ENCODE measurements at regions not wholly inside any gene's neighbourhood (a gene's known extent, or its start where the extent isn't known, plus 50 kb on each side); places are given as distances from the start of the nearest gene placed in this dataset.

DNA sequence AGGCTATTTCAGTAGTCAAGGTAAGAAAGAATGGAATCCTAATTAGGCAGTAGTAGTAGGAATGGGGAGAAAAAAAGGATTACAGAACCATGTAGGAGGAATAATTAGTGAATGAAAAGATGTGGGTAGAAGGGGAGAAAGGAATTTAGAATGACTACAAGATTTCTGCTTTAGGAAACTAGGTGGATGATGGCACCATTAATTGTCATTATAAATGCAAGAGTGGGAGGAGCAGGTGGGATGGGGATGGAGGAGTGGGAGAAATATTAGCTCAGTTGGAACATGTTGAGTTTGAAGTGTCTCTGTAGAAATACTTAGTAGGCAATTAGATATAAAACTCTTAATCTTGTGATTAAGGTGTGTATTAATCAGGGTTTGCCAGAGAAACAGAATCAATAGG, 50.0 kb upstream of the C21orf91 start:
- Histone ChIP-seq H3K4me3 (ENCODE audit: extremely low read depth in 1 of 4, insufficient read depth in 2 of 4, low read depth in 3 of 4, low read length in 4 of 4) (no peak overlapping the region), H3K18ac (ENCODE audit: extremely low read depth, low read length) (no peak overlapping the region), H2BK15ac (ENCODE audit: low read length) (no peak overlapping the region), H3K4me2 (ENCODE audit: insufficient read depth in 1 of 2, low read depth in 2 of 2, low read length in 2 of 2) (no peak overlapping the region), H4K5ac (ENCODE audit: insufficient read length, low read depth, low read length) (no peak overlapping the region), H4K91ac (replicated peaks; ENCODE audit: insufficient read length, low read length) (no peak overlapping the region), H3K4ac (replicated peaks; ENCODE audit: insufficient read length, low read depth, low read length) (no peak overlapping the region), H3K27ac (ENCODE audit: low read depth, low read length) (no peak overlapping the region), H4K20me1 (replicated peaks in 1 of 2; ENCODE audit: control insufficient read depth in 1 of 2, insufficient read depth in 2 of 2, low read length in 2 of 2) (no peaks in the 10 kb centered on the region), H2AFZ (ENCODE audit: low read length) (no peak overlapping the region), H4K8ac (ENCODE audit: extremely low read depth, insufficient read depth, low read length) (no peak overlapping the region), H3K23me2 (ENCODE audit: low read depth, low read length) (no peaks in the 10 kb centered on the region), H3K9ac (replicated peaks in 1 of 4; ENCODE audit: extremely low read depth in 1 of 4, low read depth in 3 of 4, low read length in 3 of 4) (no peak overlapping the region), H3K79me2 (ENCODE audit: control insufficient read depth in 1 of 2, insufficient read depth in 2 of 2, low read length in 2 of 2) (no peaks in the 10 kb centered on the region), H3K79me1 (ENCODE audit: low read depth, low read length) (no peaks in the 10 kb centered on the region), H2BK5ac (ENCODE audit: low read depth, low read length) (no peak overlapping the region), H3K4me1 (replicated peaks in 1 of 4; ENCODE audit: control insufficient read depth in 3 of 4, insufficient read depth in 4 of 4, low read length in 3 of 4) (no peaks in the 10 kb centered on the region), H2BK120ac (replicated peaks; ENCODE audit: low read depth, low read length) (no peak overlapping the region), H3K56ac (replicated peaks; ENCODE audit: insufficient read length, low read depth, low read length) (no peak overlapping the region), H3K36me3 (ENCODE audit: control insufficient read depth in 2 of 4, insufficient read depth in 4 of 4, low read length in 3 of 4) (no peaks in the 10 kb centered on the region), H2BK20ac (ENCODE audit: low read length) (no peak overlapping the region), H2BK12ac (ENCODE audit: low read depth, low read length) (no peak overlapping the region), H3K23ac (ENCODE audit: insufficient read length) (no peak overlapping the region), H3K27me3 (replicated peaks in 1 of 4; ENCODE audit: control insufficient read depth in 3 of 4, extremely low read depth in 1 of 4, insufficient read depth in 3 of 4, low read length in 3 of 4) (no peaks in the 10 kb centered on the region; a peak in 1 of 7 replicates), H2AK5ac (ENCODE audit: low read depth, low read length) (no peak overlapping the region), H3K14ac (ENCODE audit: insufficient read length) (no peak overlapping the region), H3K9me3 (ENCODE audit: insufficient read depth in 2 of 2, low read depth in 1 of 2, low read length in 1 of 2) (no peaks in the 10 kb centered on the region)
- ChIA-PET CTCF (ENCODE audit: partially characterized antibody) (no interaction called here), POLR2A (ENCODE audit: partially characterized antibody) (no interaction called here)
- DNase-seq (ENCODE audit: low read depth in 1 of 2, low spot score in 2 of 2) (no peak), FAIRE-seq (no peak)
- no peak for TF ChIP-seq ZNF274 (IDR thresholded peaks at IDR 0.05; ENCODE audit: borderline replicate concordance, extremely low read depth, low read length)
- no peak for TF ChIP-seq BACH1 (IDR thresholded peaks at IDR 0.05; ENCODE audit: low read length)
- no peak for TF ChIP-seq HDAC2 (IDR thresholded peaks at IDR 0.05; ENCODE audit: borderline replicate concordance in 1 of 2, low read depth in 2 of 2, low read length in 2 of 2)
- TF ChIP-seq RFX5 (IDR thresholded peaks at IDR 0.05; ENCODE audit: borderline replicate concordance, low read depth, low read length): no peak
